ENCODE measurements at regions not wholly inside any gene's neighbourhood (a gene's known extent, or its start where the extent isn't known, plus 50 kb on each side); places are given as distances from the start of the nearest gene placed in this dataset.

DNA sequence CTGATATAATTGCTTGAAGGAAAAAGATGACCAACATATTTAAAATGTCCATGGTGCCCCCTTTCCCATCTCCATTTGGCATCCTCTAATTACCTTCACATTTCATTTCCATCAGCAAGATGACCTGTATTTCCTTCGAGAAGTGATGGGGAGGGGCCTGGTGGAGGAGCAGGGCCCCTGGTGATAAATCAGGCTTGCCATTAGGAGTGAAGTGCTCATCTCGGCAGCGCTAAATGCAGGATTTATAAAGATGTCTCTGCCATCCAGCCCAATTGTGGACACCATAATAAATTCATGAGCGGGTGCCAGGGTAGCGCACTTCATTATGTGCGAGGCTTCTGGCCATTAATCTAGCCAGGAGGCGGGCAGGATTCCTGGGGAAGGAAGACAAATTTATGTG is 101.5 kb upstream of the IRX6 start:
- H3K4me3 Mint-ChIP-seq: no peak overlapping the region
- Histone ChIP-seq H3K9me3 (ENCODE audit: control insufficient read depth, insufficient read depth, low read length) (no peaks in the 10 kb centered on the region), H3K36me3 (ENCODE audit: control insufficient read depth, insufficient read depth, low read length) (no peaks in the 10 kb centered on the region), H3K27ac (ENCODE audit: low read length) (no peak overlapping the region), H3K4me1 (ENCODE audit: control insufficient read depth, insufficient read depth, low read length) (no peaks in the 10 kb centered on the region), H3K27me3 (ENCODE audit: control insufficient read depth, insufficient read depth, low read length) (no peaks in the 10 kb centered on the region), H3K4me3 (ENCODE audit: low read length) (no peak overlapping the region)
- TF ChIP-seq, protein P1, sequence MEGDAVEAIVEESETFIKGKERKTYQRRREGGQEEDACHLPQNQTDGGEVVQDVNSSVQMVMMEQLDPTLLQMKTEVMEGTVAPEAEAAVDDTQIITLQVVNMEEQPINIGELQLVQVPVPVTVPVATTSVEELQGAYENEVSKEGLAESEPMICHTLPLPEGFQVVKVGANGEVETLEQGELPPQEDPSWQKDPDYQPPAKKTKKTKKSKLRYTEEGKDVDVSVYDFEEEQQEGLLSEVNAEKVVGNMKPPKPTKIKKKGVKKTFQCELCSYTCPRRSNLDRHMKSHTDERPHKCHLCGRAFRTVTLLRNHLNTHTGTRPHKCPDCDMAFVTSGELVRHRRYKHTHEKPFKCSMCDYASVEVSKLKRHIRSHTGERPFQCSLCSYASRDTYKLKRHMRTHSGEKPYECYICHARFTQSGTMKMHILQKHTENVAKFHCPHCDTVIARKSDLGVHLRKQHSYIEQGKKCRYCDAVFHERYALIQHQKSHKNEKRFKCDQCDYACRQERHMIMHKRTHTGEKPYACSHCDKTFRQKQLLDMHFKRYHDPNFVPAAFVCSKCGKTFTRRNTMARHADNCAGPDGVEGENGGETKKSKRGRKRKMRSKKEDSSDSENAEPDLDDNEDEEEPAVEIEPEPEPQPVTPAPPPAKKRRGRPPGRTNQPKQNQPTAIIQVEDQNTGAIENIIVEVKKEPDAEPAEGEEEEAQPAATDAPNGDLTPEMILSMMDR (IDR thresholded peaks at IDR 0.05): no peak
- 68% methylated on average over 7 of the region's 7 CpGs for WGBS (ENCODE audit: insufficient coverage)
- H3K27me3 Mint-ChIP-seq (ENCODE audit: low read depth in 2 of 2): peaks cover 4 to 5% of the 10 kb centered on the region in 2 donors
- no peak for DNase-seq
- no peak for ATAC-seq
- no peaks in the 10 kb centered on the region for H3K4me1 Mint-ChIP-seq
- H3K9me3 Mint-ChIP-seq: peaks cover 0 to 7% of the 10 kb centered on the region in 2 donors
- no peak overlapping the region for H3K27ac Mint-ChIP-seq
- intact Hi-C loops (cut with micrococcal nuclease): no loop called here
- H3K36me3 Mint-ChIP-seq: no peaks in the 10 kb centered on the region

DNA sequence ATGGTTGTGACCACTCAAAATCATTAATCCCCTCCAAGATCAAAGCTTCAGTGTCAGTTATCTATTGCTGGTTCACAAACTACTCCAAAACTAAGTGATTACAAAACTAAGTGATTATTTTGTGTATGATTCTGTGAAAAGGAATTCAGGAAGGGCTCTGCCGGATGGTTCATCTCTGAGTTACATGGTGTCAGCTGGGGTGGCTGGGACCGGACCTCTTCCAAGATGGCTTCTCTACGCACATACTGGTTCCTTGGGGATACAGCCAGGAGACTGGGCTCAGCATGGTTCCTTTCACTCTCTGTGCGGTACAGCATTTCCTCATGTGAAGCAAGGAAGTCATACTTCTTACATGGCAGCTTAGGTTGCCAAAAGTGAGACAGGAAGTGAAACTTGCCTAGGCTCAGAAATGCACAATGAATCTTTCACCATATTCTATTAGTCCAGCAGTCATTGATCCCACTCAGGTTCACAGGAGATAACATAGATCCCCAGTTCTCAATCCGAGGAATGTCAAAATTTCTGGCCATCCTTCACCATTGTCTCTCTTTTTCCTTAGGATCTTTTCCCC is 97.9 kb upstream of the IRX6 start:
- Mint-ChIP-seq H3K4me3 (no peak overlapping the region), H3K4me1 (no peaks in the 10 kb centered on the region), H3K27me3 (ENCODE audit: low read depth in 2 of 2) (peaks cover 0 to 5% of the 10 kb centered on the region in 2 donors), H3K27ac (no peak overlapping the region), H3K9me3 (peaks cover 0 to 7% of the 10 kb centered on the region in 2 donors), H3K36me3 (no peaks in the 10 kb centered on the region)
- no peaks in the 10 kb centered on the region for H3K27me3 ChIP-seq (ENCODE audit: control insufficient read depth, insufficient read depth, low read length)
- DNase-seq: no peak
- no peaks in the 10 kb centered on the region for H3K36me3 ChIP-seq (ENCODE audit: control insufficient read depth, insufficient read depth, low read length)
- intact Hi-C loops (cut with micrococcal nuclease): no loop called here
- no peak for ATAC-seq
- no peak overlapping the region for H3K27ac ChIP-seq (ENCODE audit: low read length)
- WGBS (ENCODE audit: insufficient coverage): 88% methylated on average over 5 of the region's 5 CpGs
- no peaks in the 10 kb centered on the region for H3K4me1 ChIP-seq (ENCODE audit: control insufficient read depth, insufficient read depth, low read length)
- no peak overlapping the region for H3K4me3 ChIP-seq (ENCODE audit: low read length)
- no peaks in the 10 kb centered on the region for H3K9me3 ChIP-seq (ENCODE audit: control insufficient read depth, insufficient read depth, low read length)
- TF ChIP-seq, protein P1 (IDR thresholded peaks at IDR 0.05): no peak

DNA sequence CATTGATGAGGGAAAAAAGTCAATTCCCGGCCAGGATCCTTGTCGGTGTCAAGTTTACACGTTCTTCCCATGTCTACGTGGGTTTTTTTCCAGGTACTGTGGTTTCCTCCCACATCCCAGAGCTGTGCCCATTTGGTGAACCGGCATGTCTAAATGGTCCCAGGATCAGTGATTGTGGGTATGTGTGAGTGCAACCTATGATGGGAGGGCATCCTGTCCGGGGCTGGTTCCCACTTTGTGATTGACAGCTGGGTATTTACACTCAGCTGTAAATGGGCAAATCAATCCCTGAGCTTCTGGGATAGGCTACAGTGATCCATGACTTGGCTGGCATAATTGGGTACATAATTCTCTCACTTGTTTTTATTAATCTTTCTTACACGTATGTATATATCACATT is 91.2 kb upstream of the IRX6 start:
- H3K36me3 Mint-ChIP-seq: no peaks in the 10 kb centered on the region
- no peak overlapping the region for H3K27ac Mint-ChIP-seq
- H3K36me3 ChIP-seq (ENCODE audit: control insufficient read depth, insufficient read depth, low read length): no peaks in the 10 kb centered on the region
- no peaks in the 10 kb centered on the region for H3K4me1 Mint-ChIP-seq
- 86% methylated on average over 6 of the region's 7 CpGs for WGBS (ENCODE audit: insufficient coverage)
- no peak for DNase-seq
- no peaks in the 10 kb centered on the region for H3K27me3 ChIP-seq (ENCODE audit: control insufficient read depth, insufficient read depth, low read length)
- H3K9me3 Mint-ChIP-seq: no peaks in the 10 kb centered on the region
- intact Hi-C loops (cut with micrococcal nuclease): no loop called here
- TF ChIP-seq, protein P1 (IDR thresholded peaks at IDR 0.05): no peak
- H3K4me3 Mint-ChIP-seq: no peak overlapping the region
- peaks cover 0 to 2% of the 10 kb centered on the region in 2 donors for H3K27me3 Mint-ChIP-seq (ENCODE audit: low read depth in 2 of 2)
- no peak overlapping the region for H3K4me3 ChIP-seq (ENCODE audit: low read length)
- no peaks in the 10 kb centered on the region for H3K9me3 ChIP-seq (ENCODE audit: control insufficient read depth, insufficient read depth, low read length)
- ATAC-seq: no peak
- H3K4me1 ChIP-seq (ENCODE audit: control insufficient read depth, insufficient read depth, low read length): no peaks in the 10 kb centered on the region
- no peak overlapping the region for H3K27ac ChIP-seq (ENCODE audit: low read length)

DNA sequence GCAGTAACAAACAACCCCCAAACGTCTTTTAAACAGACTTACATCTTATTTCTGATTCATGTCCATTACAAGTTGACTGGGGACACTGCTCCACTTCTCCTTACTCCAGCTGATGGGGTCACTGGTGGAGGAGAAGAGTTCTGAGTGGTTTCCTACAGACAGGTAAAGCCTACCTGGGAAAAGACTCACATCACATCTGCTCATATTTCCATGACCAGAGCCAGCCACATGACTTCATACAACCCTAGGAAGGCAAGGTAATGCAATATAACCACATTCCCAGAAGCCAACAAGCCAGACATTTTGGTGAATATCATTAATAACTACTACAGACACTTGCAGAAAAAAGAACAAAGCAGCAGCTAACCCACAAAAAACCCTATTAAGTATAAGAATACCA is 90.5 kb upstream of the IRX6 start:
- Mint-ChIP-seq H3K9me3 (no peaks in the 10 kb centered on the region), H3K27me3 (ENCODE audit: low read depth in 2 of 2) (peaks cover 0 to 2% of the 10 kb centered on the region in 2 donors), H3K27ac (no peak overlapping the region), H3K4me3 (no peak overlapping the region), H3K36me3 (no peaks in the 10 kb centered on the region), H3K4me1 (no peaks in the 10 kb centered on the region)
- Histone ChIP-seq H3K36me3 (ENCODE audit: control insufficient read depth, insufficient read depth, low read length) (no peaks in the 10 kb centered on the region), H3K9me3 (ENCODE audit: control insufficient read depth, insufficient read depth, low read length) (no peaks in the 10 kb centered on the region), H3K4me1 (ENCODE audit: control insufficient read depth, insufficient read depth, low read length) (no peaks in the 10 kb centered on the region), H3K4me3 (ENCODE audit: low read length) (no peak overlapping the region), H3K27ac (ENCODE audit: low read length) (no peak overlapping the region), H3K27me3 (ENCODE audit: control insufficient read depth, insufficient read depth, low read length) (no peaks in the 10 kb centered on the region)
- DNase-seq: no peak
- WGBS (ENCODE audit: insufficient coverage): 13% methylated on average over 1 of the region's 1 CpG
- TF ChIP-seq, protein P1 (IDR thresholded peaks at IDR 0.05): no peak
- ATAC-seq: no peak
- intact Hi-C loops (cut with micrococcal nuclease): no loop called here
